ENCODE measurements at regions not wholly inside any gene's neighbourhood (a gene's known extent, or its start where the extent isn't known, plus 50 kb on each side); places are given as distances from the start of the nearest gene placed in this dataset.

DNA sequence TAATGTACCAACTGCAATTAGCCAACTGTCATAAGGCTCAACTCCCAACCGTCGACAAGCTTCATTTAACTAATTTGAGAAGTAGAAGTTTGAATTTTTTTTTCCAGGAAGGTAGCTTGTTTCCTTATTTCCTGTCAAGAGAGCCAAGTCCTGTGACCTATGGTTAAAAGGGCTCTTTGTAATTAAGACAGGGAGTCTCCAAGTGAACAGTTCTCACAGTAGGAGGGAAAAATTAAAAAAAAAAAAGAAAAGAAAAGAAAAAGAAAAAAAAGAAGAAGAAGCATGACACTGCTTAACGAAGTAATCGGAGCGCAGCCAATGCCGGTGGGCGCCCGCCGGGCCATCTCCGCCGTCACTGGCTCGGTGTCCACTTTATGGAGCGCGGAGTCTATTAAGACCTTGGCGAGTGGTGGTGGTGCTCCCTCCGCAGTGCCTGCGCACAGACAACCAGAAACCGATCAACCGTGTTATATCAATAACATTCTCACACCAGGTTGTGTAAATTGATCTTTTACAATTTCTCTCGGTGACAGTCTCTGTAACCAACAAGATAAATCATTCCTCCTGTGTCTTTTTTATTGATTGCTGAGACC, 197.2 kb upstream of the POU3F3 start:
- Histone ChIP-seq H3K36me3 (replicated peaks in 1 of 2) (no peaks in the 10 kb centered on the region), H3K4me1 (replicated peaks in 1 of 2) (no peaks in the 10 kb centered on the region), H3K9me3 (replicated peaks in 1 of 3) (no peaks in the 10 kb centered on the region), H3K4me3 (no peak overlapping the region), H3K27ac (peak overlapping the region in 1 of 5 donors; percentile 49), H3K27me3 (no peaks in the 10 kb centered on the region)
- intact Hi-C loops (cut with DNase I): no loop called here
- DNase-seq: no peak
- TF ChIP-seq POLR2A (IDR thresholded peaks at IDR 0.05) (no peak), CTCF (IDR thresholded peaks at IDR 0.05) (no peak)
- 17 to 39% (median 31%) methylated on average over 20 of the region's 20 CpGs for WGBS, 4 donors

- 25 to 49% (median 44%) methylated on average over 16 to 19 of the region's 19 CpGs for WGBS, 4 donors
- Histone ChIP-seq H3K4me1 (replicated peaks in 1 of 2) (no peaks in the 10 kb centered on the region), H3K4me3 (no peak overlapping the region), H3K36me3 (replicated peaks in 1 of 2) (no peaks in the 10 kb centered on the region), H3K27me3 (no peaks in the 10 kb centered on the region), H3K27ac (peak overlapping the region in 1 of 5 donors; percentile 45), H3K9me3 (replicated peaks in 1 of 3) (no peaks in the 10 kb centered on the region)
- DNase-seq: peak; percentile 11 to 69 (median 41)
- TF ChIP-seq CTCF (IDR thresholded peaks at IDR 0.05) (no peak), POLR2A (IDR thresholded peaks at IDR 0.05) (no peak)
- intact Hi-C loops (cut with DNase I): no loop called here
These were observed 195.6 kb upstream of the POU3F3 start for GRCh38 chr2:104658144-104658835.

DNA sequence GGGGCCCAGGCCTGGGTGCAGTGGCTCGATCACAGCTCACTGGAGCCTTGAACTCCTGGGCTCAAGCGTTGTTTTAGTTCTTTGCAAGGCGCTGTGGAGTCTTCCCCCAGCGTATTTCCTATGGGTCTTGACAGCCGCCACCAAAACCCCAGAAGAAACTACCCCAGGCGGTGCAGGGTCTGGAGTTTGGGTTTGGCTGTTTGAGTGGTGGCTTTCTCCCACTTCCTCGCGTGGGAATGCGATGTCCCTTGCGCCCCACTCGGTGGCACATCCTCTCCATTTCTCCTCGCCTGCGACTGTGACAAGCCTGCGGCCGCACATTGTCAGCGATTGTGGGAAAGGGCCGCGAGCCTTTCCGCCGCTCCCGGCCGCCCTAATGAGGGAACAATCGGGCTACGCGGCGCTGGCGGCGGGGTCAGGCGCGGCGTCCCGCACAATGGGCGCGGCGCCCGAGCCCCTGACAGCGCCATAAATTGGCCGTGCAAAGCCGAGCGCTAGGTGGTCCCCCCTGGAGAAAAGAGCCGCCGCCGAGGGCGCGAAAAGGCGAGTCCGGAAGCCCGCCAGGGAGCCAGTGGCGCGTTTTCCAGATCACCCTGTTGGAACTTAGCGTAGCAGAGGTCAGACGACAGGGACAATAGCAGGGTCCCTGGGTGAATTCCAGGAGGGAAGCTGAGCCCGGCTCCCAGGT, 194.9 kb upstream of the POU3F3 start:
- no peaks in the 10 kb centered on the region for H3K27me3 ChIP-seq
- no peaks in the 10 kb centered on the region for H3K36me3 ChIP-seq (replicated peaks in 1 of 2)
- H3K9me3 ChIP-seq (replicated peaks in 1 of 3): no peaks in the 10 kb centered on the region
- H3K4me1 ChIP-seq (replicated peaks in 1 of 2): no peaks in the 10 kb centered on the region
- no peak for TF ChIP-seq POLR2A (IDR thresholded peaks at IDR 0.05)
- no peak for TF ChIP-seq CTCF (IDR thresholded peaks at IDR 0.05)
- intact Hi-C loops (cut with DNase I): no loop called here
- no peak overlapping the region for H3K4me3 ChIP-seq
- 10 to 32% (median 16%) methylated on average over 8 to 53 of the region's 53 CpGs for WGBS, 4 donors
- H3K27ac ChIP-seq: peak overlapping the region in 1 of 5 donors; percentile 22
- DNase-seq: peak in 1 of 7 donors; percentile 19

DNA sequence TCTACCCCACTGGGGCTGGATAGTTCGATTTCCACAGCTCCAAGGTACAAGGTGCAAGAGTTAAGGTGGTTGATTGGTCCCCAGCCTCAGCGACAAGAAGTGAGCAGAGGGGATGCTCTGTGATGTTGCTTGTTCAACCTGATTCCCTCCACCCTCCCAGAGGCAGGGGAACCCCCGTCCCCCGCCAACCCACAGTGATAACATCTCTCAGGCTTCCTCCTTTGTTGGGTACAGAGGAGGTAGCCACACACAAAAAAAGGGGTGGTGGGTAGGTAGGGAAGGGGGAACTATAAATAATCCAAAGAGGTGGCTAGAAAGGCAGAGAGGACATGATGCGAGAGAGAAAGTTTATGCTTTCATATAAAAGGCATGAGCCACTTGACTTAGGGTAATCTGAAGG, 192.9 kb upstream of the POU3F3 start:
- 67 to 72% (median 72%) methylated on average over 5 of the region's 5 CpGs for WGBS, 4 donors
- Histone ChIP-seq H3K9me3 (replicated peaks in 1 of 3) (no peaks in the 10 kb centered on the region), H3K27me3 (no peaks in the 10 kb centered on the region), H3K4me3 (no peak overlapping the region), H3K36me3 (replicated peaks in 1 of 2) (no peaks in the 10 kb centered on the region), H3K27ac (no peak overlapping the region), H3K4me1 (replicated peaks in 1 of 2) (no peaks in the 10 kb centered on the region)
- intact Hi-C loops (cut with DNase I): no loop called here
- DNase-seq: no peak
- TF ChIP-seq CTCF (IDR thresholded peaks at IDR 0.05): no peak
- no peak for TF ChIP-seq POLR2A (IDR thresholded peaks at IDR 0.05)
